ENCODE measurements at regions not wholly inside any gene's neighbourhood (a gene's known extent, or its start where the extent isn't known, plus 50 kb on each side); places are given as distances from the start of the nearest gene placed in this dataset.

GRCh38 chr11:69882270-69882608 is 63.0 kb upstream of the FGF3 start:
- no peak overlapping the region for H3K27ac ChIP-seq (ENCODE audit: insufficient read length, low read depth, low read length)

More at GRCh38 chr11:69882270-69882608, 63.0 kb upstream of the FGF3 start:
- Histone ChIP-seq H3K27me3 (ENCODE audit: insufficient read depth, low read length) (no peaks in the 10 kb centered on the region), H3K56ac (ENCODE audit: insufficient read length, low read depth, low read length) (no peak overlapping the region), H3K18ac (ENCODE audit: insufficient read length, low read depth, low read length) (no peak overlapping the region), H2BK15ac (ENCODE audit: low read depth, low read length) (no peak overlapping the region), H2AK5ac (ENCODE audit: insufficient read length, low read length) (no peak overlapping the region), H2AFZ (ENCODE audit: low read length) (no peak overlapping the region), H2BK20ac (ENCODE audit: low read depth, low read length, poor library complexity, severe bottlenecking) (no peak overlapping the region), H2BK120ac (ENCODE audit: low read depth, low read length, poor library complexity, severe bottlenecking) (no peak overlapping the region), H4K91ac (ENCODE audit: insufficient read length, low read depth, low read length) (no peak overlapping the region), H3K14ac (ENCODE audit: insufficient read depth, low read length) (no peak overlapping the region; the same call in 1 of the 2 replicates), H3K79me1 (ENCODE audit: insufficient read depth, low read depth, low read length, poor library complexity, severe bottlenecking) (no peaks in the 10 kb centered on the region), H3K23ac (ENCODE audit: insufficient read length, low read depth, low read length) (no peak overlapping the region), H3K4me2 (ENCODE audit: insufficient read depth, insufficient read length, low read length) (no peak overlapping the region), H4K20me1 (ENCODE audit: control insufficient read depth, insufficient read depth, insufficient read length) (no peaks in the 10 kb centered on the region), H3K4ac (ENCODE audit: low read depth, low read length) (no peak overlapping the region), H3K9me3 (ENCODE audit: control insufficient read depth, low read depth, low read length) (no peaks in the 10 kb centered on the region), H2BK12ac (ENCODE audit: insufficient read length, low read depth, low read length) (no peak overlapping the region), H3K9ac (ENCODE audit: extremely low read depth, insufficient read length, low read length) (no peak overlapping the region), H4K5ac (ENCODE audit: insufficient read length, low read depth, low read length) (no peak overlapping the region), H3T11ph (ENCODE audit: low read length) (no peak overlapping the region), H4K8ac (replicated peaks; ENCODE audit: insufficient read length, low read depth, low read length) (no peak overlapping the region), H2BK5ac (ENCODE audit: insufficient read length, low read length) (no peak overlapping the region), H3K4me1 (ENCODE audit: insufficient read depth, low read length) (no peaks in the 10 kb centered on the region), H3K79me2 (ENCODE audit: insufficient read depth, low read length) (no peaks in the 10 kb centered on the region), H3K23me2 (ENCODE audit: insufficient read length, low read depth, low read length, poor library complexity, severe bottlenecking) (no peaks in the 10 kb centered on the region)
- no peak overlapping the region for H3K27ac Mint-ChIP-seq
- no CpG with 5 or more reads among the region's 7 CpGs for WGBS (ENCODE audit: extremely low coverage, insufficient read length, low lambda C conversion rate)
- H3K4me1 Mint-ChIP-seq: peaks cover 3 to 4% of the 10 kb centered on the region in 2 experiments; a peak in 3 of 4 replicates
- no peak; the same call in 2 of the 3 replicates for TF ChIP-seq CTCF (conservative IDR thresholded peaks at IDR 0.05)
- H3K9me3 Mint-ChIP-seq: no peaks in the 10 kb centered on the region
- no peak overlapping the region; a peak in 1 of 5 replicates for H3K4me3 Mint-ChIP-seq
- H3K27me3 Mint-ChIP-seq (ENCODE audit: low read depth): peaks cover 13% of the 10 kb centered on the region
- H3K36me3 Mint-ChIP-seq (ENCODE audit: insufficient read depth in 1 of 3, low read depth in 3 of 3): no peaks in the 10 kb centered on the region; a peak in 2 of 7 replicates
- no peak for DNase-seq
